HCT116 (cell line): ENCODE measurements at regions not wholly inside any gene's neighbourhood (a gene's known extent, or its start where the extent isn't known, plus 50 kb on each side); places are given as distances from the start of the nearest gene placed in this dataset.

Experiments
- ATAC-seq: fragments of 200-7000 bp; cut with Tn5 transposase; 2 replicates; pipeline ENCODE4 v1.9.1; 2020; ENCODE audit warnings: mild to moderate bottlenecking, moderate library complexity
- BruUV-seq: library from RNA; stranded (reverse); fragments of 400-500 nt; replicated peaks from 2 replicates; lab custom pipeline; 2021; lab: Mats Ljungman, UMichigan
- CTCF ChIA-PET: fragments of 300-600 bp; sonication (Branson Sonifier 250); formaldehyde crosslinking; loops from one replicate; lab custom pipeline; 2021; ENCODE audit warnings: antibody characterized with exemption; lab: Charles Lee
- POLR2A ChIA-PET: fragments of 300-600, 350-600 bp; sonication (Branson Sonifier 250); formaldehyde crosslinking; loops from one replicate; lab custom pipeline; 2021; ENCODE audit warnings: antibody characterized with exemption; lab: Charles Lee
- RAD21 ChIA-PET, 2 experiments: fragments of 300-600 bp; sonication (Branson Sonifier 250); formaldehyde crosslinking; loops; one replicate each; lab custom pipeline; 2023; ENCODE audit warnings: low total read pairs in 2 of 2; ENCODE audit not compliant: uncharacterized antibody in 2 of 2, unreplicated experiment in 2 of 2, low non-redundant PET in 1 of 2; lab: Charles Lee
- DNase-seq: peaks from one replicate; pipeline ENCODE4 v3.0.0-alpha.2; 2010; ENCODE audit warnings: low read depth, low spot score
- H2AFZ ChIP-seq: fragments of 200-600 bp; shearing (Covaris generic), sonication (generic); 2 replicates; pipeline ENCODE4 v1.6.1; 2017; ENCODE audit warnings: low read depth, mixed run types, mixed read lengths, antibody characterized with exemption, low read length; ENCODE audit not compliant: poor library complexity, severe bottlenecking
- H3K27ac ChIP-seq: 2 replicates; pipeline ENCODE4 v1.5.1; 2012; ENCODE audit warnings: low read depth, low read length
- H3K27me3 ChIP-seq: fragments of 200-600 bp; sonication (generic); 2 replicates; pipeline ENCODE4 v1.6.1; 2016; ENCODE audit warnings: mixed run types, low read length, mixed read lengths; ENCODE audit not compliant: insufficient read depth
- H3K36me3 ChIP-seq, 2 experiments: fragments of 200-500 bp in 1 of 2; fragments of 200-600 bp in 1 of 2; sonication (Bioruptor generic) in 1 of 2; sonication (generic) in 1 of 2; 2 replicates each; pipeline versions ENCODE4 v1.5.1 to v1.6.1; 2014 to 2016; ENCODE audit warnings: low read length in 2 of 2, inconsistent platforms in 1 of 2, mixed read lengths in 1 of 2, mixed run types in 1 of 2; ENCODE audit not compliant: insufficient read depth in 2 of 2, control insufficient read depth in 1 of 2
- H3K4me1 ChIP-seq, 2 experiments: fragments of 200-600 bp in 1 of 2; sonication (generic) in 1 of 2; 2 replicates each; pipeline versions ENCODE4 v1.5.1 to v1.6.1; 2012 to 2017; ENCODE audit warnings: low read length in 2 of 2, inconsistent platforms in 1 of 2, mild to moderate bottlenecking in 1 of 2, mixed read lengths in 1 of 2, mixed run types in 1 of 2, moderate library complexity in 1 of 2; ENCODE audit not compliant: insufficient read depth in 2 of 2, control insufficient read depth in 1 of 2
- H3K4me2 ChIP-seq: fragments of 200-600 bp; sonication (generic); 2 replicates; pipeline ENCODE4 v1.6.1; 2017; ENCODE audit warnings: mixed run types, low read length, mixed read lengths
- H3K4me3 ChIP-seq, 2 experiments: fragments of 200-600 bp in 1 of 2; sonication (generic) in 1 of 2; replicated peaks in 1 of 2; 2 replicates each; pipeline ENCODE4 v1.5.1; 2011 to 2016; ENCODE audit warnings: low read length in 2 of 2, control low read depth in 1 of 2, low read depth in 1 of 2, mild to moderate bottlenecking in 1 of 2, mixed read lengths in 1 of 2, mixed run types in 1 of 2
- H3K79me2 ChIP-seq: fragments of 200-600 bp; sonication (generic); 2 replicates; pipeline ENCODE4 v1.6.1; 2017; ENCODE audit warnings: mild to moderate bottlenecking, mixed run types, low read length, moderate library complexity, mixed read lengths; ENCODE audit not compliant: insufficient read depth
- H3K9ac ChIP-seq: fragments of 200-600 bp; sonication (generic); 2 replicates; pipeline ENCODE4 v1.6.1; 2016; ENCODE audit warnings: low read length, mixed read lengths
- H3K9me2 ChIP-seq: fragments of 200-600 bp; sonication (generic), shearing (Covaris generic); 2 replicates; pipeline ENCODE4 v1.6.1; 2017; ENCODE audit warnings: mixed run types, mild to moderate bottlenecking, moderate library complexity; ENCODE audit not compliant: insufficient read depth
- H3K9me3 ChIP-seq, 2 experiments: fragments of 200-500 bp in 1 of 2; fragments of 200-600 bp in 1 of 2; sonication (Bioruptor generic) in 1 of 2; sonication (generic) in 1 of 2; 2 replicates each; pipeline ENCODE4 v1.6.1; 2014 to 2017; ENCODE audit warnings: low read length in 2 of 2, mixed read lengths in 2 of 2, inconsistent platforms in 1 of 2, low read depth in 1 of 2, mild to moderate bottlenecking in 1 of 2, mixed run types in 1 of 2, moderate library complexity in 1 of 2; ENCODE audit not compliant: control insufficient read depth in 1 of 2, insufficient read depth in 1 of 2
- H4K20me1 ChIP-seq: fragments of 200-600 bp; sonication (generic), shearing (Covaris generic); 2 replicates; pipeline ENCODE4 v1.6.1; 2017; ENCODE audit warnings: mixed run types, mild to moderate bottlenecking, moderate library complexity; ENCODE audit not compliant: insufficient read depth
- CBX3 ChIP-seq: IDR thresholded peaks from 2 replicates; pipeline ENCODE4 v1.6.1; 2012; ENCODE audit warnings: low read depth
- CTCF ChIP-seq, 3 experiments: fragments of 200-600 bp in 1 of 3; sonication (generic) in 1 of 3; IDR thresholded peaks in 2 of 3; conservative IDR thresholded peaks in 1 of 3; 2 replicates each; pipeline ENCODE4 v1.5.1; 2012 to 2017; ENCODE audit warnings: low read depth in 2 of 3, low read length in 2 of 3, antibody characterized with exemption in 1 of 3, borderline replicate concordance in 1 of 3, control low read depth in 1 of 3, mild to moderate bottlenecking in 1 of 3, mixed read lengths in 1 of 3, mixed run types in 1 of 3, moderate library complexity in 1 of 3; ENCODE audit not compliant: insufficient read depth in 1 of 3
- EGR1 ChIP-seq: IDR thresholded peaks from 2 replicates; pipeline ENCODE4 v1.6.1; 2012; ENCODE audit warnings: low read depth
- JUND ChIP-seq: IDR thresholded peaks from 2 replicates; pipeline ENCODE4 v1.6.1; 2012
- MAX ChIP-seq: IDR thresholded peaks from 2 replicates; pipeline ENCODE4 v1.6.1; 2012
- POLR2A ChIP-seq: IDR thresholded peaks from 2 replicates; pipeline ENCODE4 v1.7.0; 2011; ENCODE audit warnings: borderline replicate concordance; ENCODE audit not compliant: insufficient read depth, insufficient read length; ENCODE audit errors: extremely low read depth
- RAD21 ChIP-seq: IDR thresholded peaks from 2 replicates; pipeline ENCODE4 v1.6.1; 2012; ENCODE audit warnings: low read depth, mild to moderate bottlenecking
- SIN3A ChIP-seq: IDR thresholded peaks from 2 replicates; pipeline ENCODE4 v1.6.1; 2012; ENCODE audit warnings: low read depth
- TCF7L2 ChIP-seq: IDR thresholded peaks from 2 replicates; pipeline ENCODE4 v1.7.0; 2011; ENCODE audit warnings: borderline replicate concordance, inconsistent platforms; ENCODE audit not compliant: insufficient read depth, insufficient read length; ENCODE audit errors: extremely low read depth
- YY1 ChIP-seq: IDR thresholded peaks from 2 replicates; pipeline ENCODE4 v1.6.1; 2011; ENCODE audit warnings: low read length, low read depth, moderate library complexity, mild to moderate bottlenecking; ENCODE audit not compliant: insufficient replicate concordance; ENCODE audit errors: extremely low read depth
- ZBTB33 ChIP-seq: IDR thresholded peaks from 2 replicates; pipeline ENCODE4 v1.6.1; 2011; ENCODE audit warnings: mild to moderate bottlenecking, low read length, moderate library complexity; ENCODE audit not compliant: insufficient replicate concordance; ENCODE audit errors: extremely low read depth
- ZFX ChIP-seq: fragments of 450-650 bp; IDR thresholded peaks from 2 replicates; pipeline ENCODE4 v1.6.1; 2017
- intact Hi-C: fragments of 100-400 bp; cut with micrococcal nuclease; formaldehyde crosslinking; loops from 2 replicates; pipeline ENCODE4 v1.10.0; 2022
- TF ChIP-seq, protein P1 (sequence below): IDR thresholded peaks from 2 replicates; pipeline ENCODE4 v1.6.1; 2012

DNA sequence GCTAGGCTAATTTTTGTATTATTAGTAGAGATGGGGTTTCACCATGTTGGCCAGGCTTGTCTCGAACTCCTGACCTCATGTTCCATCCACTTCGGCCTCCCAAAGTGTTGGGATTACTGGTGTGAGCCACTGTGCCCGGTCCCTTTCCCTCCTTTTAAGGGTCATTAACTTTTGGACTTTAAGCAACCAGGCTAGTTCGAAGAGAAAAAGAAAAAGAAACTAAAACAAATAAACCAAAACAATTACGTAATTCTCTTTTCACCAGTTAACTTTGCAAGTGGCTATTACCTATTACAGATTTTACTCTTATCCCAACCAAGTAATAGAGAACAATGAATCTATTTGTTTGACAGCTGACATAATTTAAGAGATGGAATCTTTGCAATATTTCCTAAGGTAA, 72.8 kb upstream of the SEMA3C start:
- POLR2A ChIA-PET = no interaction called here
- Histone ChIP-seq H3K36me3 (no peaks in the 10 kb centered on the region), H3K4me3 (no peak overlapping the region), H3K4me2 (no peak overlapping the region), H3K27ac (no peak overlapping the region), H3K27me3 (no peaks in the 10 kb centered on the region), H4K20me1 (no peaks in the 10 kb centered on the region), H3K9me2 (no peaks in the 10 kb centered on the region), H3K4me1 (no peaks in the 10 kb centered on the region; a peak in 1 of 4 replicates), H3K9me3 (no peaks in the 10 kb centered on the region), H2AFZ (no peak overlapping the region), H3K79me2 (no peaks in the 10 kb centered on the region), H3K9ac (no peak overlapping the region)
- CTCF ChIA-PET = no interaction called here
- intact Hi-C loops = no loop called here
- RAD21 ChIA-PET = no interaction called here
- BruUV-seq = no TSS peak
- TF ChIP-seq EGR1 (no peak), POLR2A (no peak), YY1 (no peak)
- DNase-seq (no peak), ATAC-seq (no peak)

- Histone ChIP-seq H4K20me1 (no peaks in the 10 kb centered on the region), H3K4me2 (no peak overlapping the region)
- TF ChIP-seq TCF7L2 (no peak), YY1 (no peak), ZBTB33 (no peak), POLR2A (no peak), CTCF (IDR thresholded peaks at IDR 0.05 in 2 of 3, conservative IDR thresholded peaks at IDR 0.05 in 1 of 3; ENCODE audit: borderline replicate concordance in 1 of 3, insufficient read depth in 1 of 3, low read depth in 2 of 3, low read length in 2 of 3) (no peak), CBX3 (no peak), ZFX (no peak), JUND (no peak), MAX (no peak), RAD21 (no peak), SIN3A (no peak)
- TF ChIP-seq, protein P1, sequence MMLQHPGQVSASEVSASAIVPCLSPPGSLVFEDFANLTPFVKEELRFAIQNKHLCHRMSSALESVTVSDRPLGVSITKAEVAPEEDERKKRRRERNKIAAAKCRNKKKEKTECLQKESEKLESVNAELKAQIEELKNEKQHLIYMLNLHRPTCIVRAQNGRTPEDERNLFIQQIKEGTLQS = no peak
- TF ChIP-seq, all 23 proteins: peak for 0
- CTCF ChIA-PET = no interaction called here
- RAD21 ChIA-PET = no interaction called here
- Histone ChIP-seq H2AFZ (peak overlapping the region; percentile 45), H3K27ac (no peak overlapping the region), H3K36me3 (no peaks in the 10 kb centered on the region), H3K4me3 (no peak overlapping the region), H3K4me1 (no peaks in the 10 kb centered on the region), H3K79me2 (no peaks in the 10 kb centered on the region), H3K9ac (no peak overlapping the region), H3K9me3 (no peaks in the 10 kb centered on the region), H3K27me3 (no peaks in the 10 kb centered on the region), H3K9me2 (no peaks in the 10 kb centered on the region)
- ATAC-seq = no peak
- POLR2A ChIA-PET = no interaction called here
- BruUV-seq = no TSS peak
- DNase-seq = no peak
- intact Hi-C loops = no loop called here
Measured at GRCh38 chr7:80984619-80985018, 65.8 kb upstream of the SEMA3C start.
